Stimulated activated CD4-positive, alpha-beta T cell treated with anti-CD3 and anti-CD28 coated beads, TNF-alpha, amount 100 ng/mL, for 1 hour (primary cell): ENCODE measurements at regions not wholly inside any gene's neighbourhood (a gene's known extent, or its start where the extent isn't known, plus 50 kb on each side); places are given as distances from the start of the nearest gene placed in this dataset.
"Not testable (repeated sequence)": the region's sequence is repeated elsewhere in the genome, so short reads cannot be mapped to it uniquely, and the experiment has no call there.

Source experiments
- DNase-seq, 3 donors: peaks; one replicate each; pipeline ENCODE4 v3.0.0-alpha.2; 2020; ENCODE audit warnings: low read depth in 3 of 3, low spot score in 1 of 3

- no peak for DNase-seq
These were observed 687.1 kb downstream of the TAF11L14 start for GRCh38 chr5:18321262-18321942.

GRCh38 chr5:18323891-18324290 is 689.6 kb downstream of the TAF11L14 start:
- DNase-seq: no peak

- DNase-seq: no peak
These were observed 691.2 kb downstream of the TAF11L14 start for GRCh38 chr5:18325431-18325830.

GRCh38 chr5:18329328-18329727 is 695.1 kb downstream of the TAF11L14 start:
- no peak for DNase-seq

GRCh38 chr5:18333841-18334240 is 699.6 kb downstream of the TAF11L14 start:
- no peak for DNase-seq

- DNase-seq: no peak
These were observed 700.7 kb downstream of the TAF11L14 start for GRCh38 chr5:18334949-18335348.

GRCh38 chr5:18354828-18355227 is 720.6 kb downstream of the TAF11L14 start:
- DNase-seq: no peak

- no peak for DNase-seq
These were observed 723.2 kb downstream of the TAF11L14 start for GRCh38 chr5:18357486-18357885.

- DNase-seq: no peak
These were observed 732.0 kb downstream of the TAF11L14 start for GRCh38 chr5:18366234-18366633.

GRCh38 chr5:18370531-18370930 is 736.3 kb downstream of the TAF11L14 start:
- no peak for DNase-seq

GRCh38 chr5:18375641-18376040 is 741.4 kb downstream of the TAF11L14 start:
- no peak for DNase-seq

- DNase-seq: no peak
These were observed 743.8 kb downstream of the TAF11L14 start for GRCh38 chr5:18378066-18378465.

GRCh38 chr5:18379189-18379588 is 744.9 kb downstream of the TAF11L14 start:
- DNase-seq: no peak

GRCh38 chr5:18380729-18381362 is 746.6 kb downstream of the TAF11L14 start:
- no peak for DNase-seq

GRCh38 chr5:18393565-18394442 is 759.5 kb downstream of the TAF11L14 start:
- peak in 1 of 3 donors; percentile 10 for DNase-seq

GRCh38 chr5:18394443-18394804 is 760.2 kb downstream of the TAF11L14 start:
- no peak for DNase-seq

GRCh38 chr5:18395126-18396110 is 761.2 kb downstream of the TAF11L14 start:
- no peak for DNase-seq

GRCh38 chr5:18397371-18397770 is 763.1 kb downstream of the TAF11L14 start:
- no peak for DNase-seq

- DNase-seq: no peak
These were observed 763.6 kb downstream of the TAF11L14 start for GRCh38 chr5:18397891-18398290.

- DNase-seq: not testable (repeated sequence)
These were observed 765.4 kb downstream of the TAF11L14 start for GRCh38 chr5:18399461-18400327.
